H1 (cell line): ENCODE measurements at regions not wholly inside any gene's neighbourhood (a gene's known extent, or its start where the extent isn't known, plus 50 kb on each side); places are given as distances from the start of the nearest gene placed in this dataset.

Experiments
- CTCF ChIA-PET: fragments of 300-600 bp; sonication (Branson Sonifier 250); formaldehyde crosslinking; loops from one replicate; lab custom pipeline; 2021; ENCODE audit not compliant: partially characterized antibody; lab: Charles Lee
- POLR2A ChIA-PET: fragments of 300-600 bp; sonication (Branson Sonifier 250); formaldehyde crosslinking; loops from one replicate; lab custom pipeline; 2021; ENCODE audit warnings: inconsistent platforms; ENCODE audit not compliant: partially characterized antibody; lab: Charles Lee
- DNase-seq, 2 experiments: peaks; one replicate each; pipeline versions ENCODE4 v3.0.0 to v3.0.0-alpha.2; 2010 to 2022; ENCODE audit warnings: low spot score in 2 of 2, low read depth in 1 of 2, mixed read lengths in 1 of 2
- FAIRE-seq: peaks from 2 replicates; lab custom pipeline; 2011; peaks lifted over from hg19 to GRCh38; lab: Jason Lieb, UNC
- H2AFZ ChIP-seq: 2 replicates; pipeline ENCODE4 v1.8.1; 2012; ENCODE audit warnings: low read length, inconsistent platforms
- H2AK5ac ChIP-seq: 2 replicates; pipeline ENCODE4 v1.6.1; 2013; ENCODE audit warnings: low read depth, low read length
- H2BK120ac ChIP-seq: replicated peaks from 2 replicates; pipeline ENCODE3; 2013; ENCODE audit warnings: low read depth, low read length, inconsistent platforms
- H2BK12ac ChIP-seq: 2 replicates; pipeline ENCODE4 v1.6.1; 2013; ENCODE audit warnings: low read depth, low read length
- H2BK15ac ChIP-seq: 2 replicates; pipeline ENCODE4 v1.6.1; 2013; ENCODE audit warnings: low read length
- H2BK20ac ChIP-seq: 2 replicates; pipeline ENCODE4 v1.6.1; 2013; ENCODE audit warnings: low read length
- H2BK5ac ChIP-seq: 2 replicates; pipeline ENCODE4 v1.6.1; 2013; ENCODE audit warnings: low read depth, low read length
- H3K14ac ChIP-seq: 2 replicates; pipeline ENCODE4 v1.6.1; 2013; ENCODE audit warnings: inconsistent platforms; ENCODE audit not compliant: insufficient read length
- H3K18ac ChIP-seq: 2 replicates; pipeline ENCODE4 v1.6.1; 2013; ENCODE audit warnings: low read length; ENCODE audit errors: extremely low read depth
- H3K23ac ChIP-seq: 2 replicates; pipeline ENCODE4 v1.6.1; 2013; ENCODE audit warnings: inconsistent platforms; ENCODE audit not compliant: insufficient read length
- H3K23me2 ChIP-seq: 2 replicates; pipeline ENCODE4 v1.6.1; 2013; ENCODE audit warnings: low read depth, low read length
- H3K27ac ChIP-seq: 2 replicates; pipeline ENCODE4 v1.6.1; 2011; ENCODE audit warnings: low read depth, low read length, inconsistent platforms
- H3K27me3 ChIP-seq, 4 experiments: replicated peaks in 1 of 4; 1 replicate in 1 of 4; 2 replicates in 3 of 4; pipeline versions ENCODE4 v1.6.1 to v1.8.1; 2011 to 2013; ENCODE audit warnings: low read length in 3 of 4, mild to moderate bottlenecking in 3 of 4, inconsistent platforms in 2 of 4, mixed read lengths in 2 of 4, moderate library complexity in 1 of 4; ENCODE audit not compliant: control insufficient read depth in 3 of 4, insufficient read depth in 3 of 4; ENCODE audit errors: extremely low read depth in 1 of 4
- H3K36me3 ChIP-seq, 4 experiments: 2 replicates each; pipeline versions ENCODE4 v1.6.1 to v1.8.1; 2011 to 2013; ENCODE audit warnings: mild to moderate bottlenecking in 4 of 4, low read length in 3 of 4, moderate library complexity in 2 of 4, control low read depth in 1 of 4, inconsistent platforms in 1 of 4; ENCODE audit not compliant: insufficient read depth in 4 of 4, control insufficient read depth in 2 of 4
- H3K4ac ChIP-seq: replicated peaks from 2 replicates; pipeline ENCODE3; 2013; ENCODE audit warnings: low read length, low read depth, mixed read lengths, inconsistent platforms; ENCODE audit not compliant: insufficient read length
- H3K4me1 ChIP-seq, 4 experiments: replicated peaks in 1 of 4; 1 replicate in 1 of 4; 2 replicates in 3 of 4; pipeline versions ENCODE4 v1.6.1 to v1.8.1; 2011 to 2013; ENCODE audit warnings: low read length in 3 of 4, inconsistent platforms in 2 of 4, mixed read lengths in 1 of 4; ENCODE audit not compliant: insufficient read depth in 4 of 4, control insufficient read depth in 3 of 4
- H3K4me2 ChIP-seq, 2 experiments: 2 replicates each; pipeline versions ENCODE4 v1.6.1 to v1.8.1; 2011 to 2013; ENCODE audit warnings: low read depth in 2 of 2, low read length in 2 of 2, control low read depth in 1 of 2, inconsistent platforms in 1 of 2, mild to moderate bottlenecking in 1 of 2; ENCODE audit not compliant: insufficient read depth in 1 of 2
- H3K4me3 ChIP-seq, 4 experiments: fragments of 200-600, 300-600 bp in 1 of 4; sonication (generic), shearing (Covaris generic), sonication (Bioruptor Twin) in 1 of 4; 2 replicates each; pipeline versions ENCODE4 v1.5.1 to v1.8.1; 2011 to 2016; ENCODE audit warnings: low read length in 4 of 4, low read depth in 3 of 4, control low read depth in 2 of 4, inconsistent platforms in 2 of 4, mild to moderate bottlenecking in 2 of 4, mixed read lengths in 1 of 4, moderate library complexity in 1 of 4; ENCODE audit not compliant: insufficient read depth in 2 of 4; ENCODE audit errors: extremely low read depth in 1 of 4
- H3K56ac ChIP-seq: replicated peaks from 2 replicates; pipeline ENCODE3; 2013; ENCODE audit warnings: low read depth, mild to moderate bottlenecking, mixed read lengths, low read length, inconsistent platforms; ENCODE audit not compliant: insufficient read length
- H3K79me1 ChIP-seq: 2 replicates; pipeline ENCODE4 v1.6.1; 2013; ENCODE audit warnings: low read depth, low read length, control low read depth
- H3K79me2 ChIP-seq, 2 experiments: 2 replicates each; pipeline versions ENCODE4 v1.6.1 to v1.8.1; 2012 to 2013; ENCODE audit warnings: low read length in 2 of 2, mild to moderate bottlenecking in 2 of 2, inconsistent platforms in 1 of 2; ENCODE audit not compliant: insufficient read depth in 2 of 2, control insufficient read depth in 1 of 2
- H3K9ac ChIP-seq, 4 experiments: replicated peaks in 1 of 4; 1 replicate in 1 of 4; 2 replicates in 3 of 4; pipeline versions ENCODE4 v1.6.1 to v1.8.1; 2011 to 2013; ENCODE audit warnings: low read depth in 3 of 4, low read length in 3 of 4, control low read depth in 2 of 4, mild to moderate bottlenecking in 2 of 4, moderate library complexity in 2 of 4, inconsistent platforms in 1 of 4; ENCODE audit errors: extremely low read depth in 1 of 4
- H3K9me3 ChIP-seq, 2 experiments: 2 replicates each; pipeline versions ENCODE4 v1.6.1 to v1.8.1; 2012 to 2013; ENCODE audit warnings: mild to moderate bottlenecking in 2 of 2, moderate library complexity in 2 of 2, control low read depth in 1 of 2, inconsistent platforms in 1 of 2, low read depth in 1 of 2, low read length in 1 of 2, mixed read lengths in 1 of 2; ENCODE audit not compliant: insufficient read depth in 2 of 2
- H4K20me1 ChIP-seq, 2 experiments: replicated peaks in 1 of 2; 2 replicates each; pipeline versions ENCODE3 to v1.8.1; 2011 to 2013; ENCODE audit warnings: inconsistent platforms in 2 of 2, low read length in 2 of 2, mild to moderate bottlenecking in 1 of 2; ENCODE audit not compliant: insufficient read depth in 2 of 2, control insufficient read depth in 1 of 2
- H4K5ac ChIP-seq: 2 replicates; pipeline ENCODE4 v1.6.1; 2013; ENCODE audit warnings: low read length, low read depth, mixed read lengths, inconsistent platforms; ENCODE audit not compliant: insufficient read length
- H4K8ac ChIP-seq: 2 replicates; pipeline ENCODE4 v1.8.0; 2013; ENCODE audit warnings: mild to moderate bottlenecking, moderate library complexity, low read length, inconsistent platforms; ENCODE audit not compliant: insufficient read depth; ENCODE audit errors: extremely low read depth
- H4K91ac ChIP-seq: replicated peaks from 2 replicates; pipeline ENCODE3; 2013; ENCODE audit warnings: low read length, mixed read lengths, inconsistent platforms; ENCODE audit not compliant: insufficient read length
- CTBP2 ChIP-seq: IDR thresholded peaks from 2 replicates; pipeline ENCODE4 v1.7.0; 2011; ENCODE audit warnings: borderline replicate concordance, mild to moderate bottlenecking, moderate library complexity, mixed read lengths, low read length; ENCODE audit not compliant: insufficient read depth, insufficient read length
- EZH2 ChIP-seq: fragments of 200-600 bp; sonication (generic); IDR thresholded peaks from 2 replicates; pipeline ENCODE4 v1.7.1; 2012; ENCODE audit warnings: low read depth, mild to moderate bottlenecking, moderate library complexity, low read length, inconsistent platforms; ENCODE audit not compliant: severe bottlenecking
- KDM1A ChIP-seq: fragments of 200-600, 300-600 bp; sonication (generic); IDR thresholded peaks from 2 replicates; pipeline ENCODE4 v1.7.1; 2016; ENCODE audit warnings: mild to moderate bottlenecking, low read length, borderline replicate concordance
- RFX5 ChIP-seq: IDR thresholded peaks from 2 replicates; pipeline ENCODE4 v1.6.1; 2011; ENCODE audit warnings: low read depth, low read length, improper control_type of control experiment, borderline replicate concordance
- RXRA ChIP-seq: IDR thresholded peaks from 2 replicates; pipeline ENCODE4 v1.6.1; 2011; ENCODE audit warnings: low read depth, mild to moderate bottlenecking, low read length, moderate library complexity; ENCODE audit not compliant: insufficient read depth
- SAP30 ChIP-seq: fragments of 300-600 bp; sonication (generic); IDR thresholded peaks from 2 replicates; pipeline ENCODE4 v1.7.1; 2012; ENCODE audit warnings: low read length, moderate library complexity, mild to moderate bottlenecking, inconsistent platforms; ENCODE audit not compliant: insufficient read depth, insufficient replicate concordance
- SRF ChIP-seq: IDR thresholded peaks from 2 replicates; pipeline ENCODE4 v1.6.1; 2011; ENCODE audit warnings: mild to moderate bottlenecking, low read depth, low read length, moderate library complexity
- WGBS, 2 experiments: shearing (Covaris generic) in 1 of 2; methylation state at CpG; one replicate each; pipeline versions ENCODE4 v1.1.6 to v1.1.7; 2013 to 2015; ENCODE audit warnings: low lambda C conversion rate in 2 of 2, mixed read lengths in 2 of 2, inconsistent platforms in 1 of 2, low coverage in 1 of 2, missing lambda C conversion rate in 1 of 2; ENCODE audit not compliant: insufficient replicate concordance in 2 of 2, insufficient coverage in 1 of 2, insufficient read length in 1 of 2; ENCODE audit errors: extremely low coverage in 1 of 2, missing lambda C conversion rate in 1 of 2; 5-methylcytosine and 5-hydroxymethylcytosine counted together
- TF ChIP-seq, protein P1 (sequence below): IDR thresholded peaks from 2 replicates; pipeline ENCODE4 v1.6.1; 2011; ENCODE audit warnings: low read depth, mild to moderate bottlenecking, low read length; ENCODE audit not compliant: insufficient read depth
- TF ChIP-seq, protein P2 (sequence below), 3 experiments: IDR thresholded peaks; 1 replicate in 2 of 3; 2 replicates in 1 of 3; pipeline versions ENCODE4 v1.5.1 to v1.6.1; 2011; ENCODE audit warnings: low read length in 3 of 3, mild to moderate bottlenecking in 3 of 3, inconsistent platforms in 2 of 3, low read depth in 1 of 3, moderate library complexity in 1 of 3; ENCODE audit not compliant: insufficient read depth in 1 of 3; ENCODE audit errors: control extremely low read depth in 1 of 3

DNA sequence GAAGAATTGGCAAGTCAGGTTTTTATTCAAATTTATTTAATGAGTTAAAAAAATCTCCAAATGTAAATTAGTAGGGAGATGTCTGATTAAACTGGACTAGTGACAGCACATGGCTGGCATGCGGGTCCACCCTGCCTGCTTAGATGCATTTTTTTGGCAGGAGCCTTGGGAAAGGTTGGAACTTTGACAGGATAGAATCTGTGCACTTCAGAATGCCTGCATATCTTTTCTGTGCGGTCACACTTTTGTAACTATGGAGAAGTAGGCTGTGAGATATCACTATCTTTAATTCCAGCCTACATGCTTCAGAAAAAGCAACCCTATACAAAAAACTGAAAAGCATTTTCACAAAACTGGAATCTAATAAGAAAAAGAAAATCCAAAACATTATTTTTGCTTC, 317.8 kb downstream of the MBD2 start:
- Histone ChIP-seq H2BK20ac (no peak overlapping the region), H3K9ac (no peak overlapping the region), H3K4me3 (no peak overlapping the region), H3K18ac (no peak overlapping the region), H2BK120ac (no peak overlapping the region), H2AFZ (no peak overlapping the region), H3K4ac (no peak overlapping the region), H3K23me2 (no peaks in the 10 kb centered on the region), H3K27me3 (peaks cover 0 to 1% (median 0%) of the 10 kb centered on the region in 4 experiments; a peak in 1 of 7 replicates), H3K23ac (no peak overlapping the region), H3K9me3 (no peaks in the 10 kb centered on the region), H4K8ac (no peak overlapping the region), H3K79me2 (no peaks in the 10 kb centered on the region), H4K91ac (no peak overlapping the region), H3K14ac (no peak overlapping the region), H3K4me1 (no peaks in the 10 kb centered on the region; a peak in 1 of 7 replicates), H3K79me1 (no peaks in the 10 kb centered on the region), H2AK5ac (no peak overlapping the region), H3K36me3 (no peaks in the 10 kb centered on the region), H3K4me2 (no peak overlapping the region), H2BK15ac (no peak overlapping the region), H2BK12ac (no peak overlapping the region), H3K56ac (no peak overlapping the region), H2BK5ac (no peak overlapping the region), H4K5ac (no peak overlapping the region), H3K27ac (no peak overlapping the region), H4K20me1 (no peaks in the 10 kb centered on the region)
- ChIA-PET POLR2A (no interaction called here), CTCF (interaction anchor here (1.4 to 3.5 kb wide), 3 partner anchors 12 to 213 kb away, joined by 3 to 18 read pairs (median 5); no protein-coding TSS in a partner anchor)
- DNase-seq: no peak
- 98% methylated on average over 2 of the region's 2 CpGs; no CpG with 5 or more reads in 1 of the 2 experiments for WGBS, 2 experiments
- FAIRE-seq: no peak
- TF ChIP-seq EZH2 (no peak), RXRA (no peak), CTBP2 (no peak), KDM1A (no peak), SRF (no peak), SAP30 (no peak), RFX5 (no peak)
- TF ChIP-seq, protein P1, sequence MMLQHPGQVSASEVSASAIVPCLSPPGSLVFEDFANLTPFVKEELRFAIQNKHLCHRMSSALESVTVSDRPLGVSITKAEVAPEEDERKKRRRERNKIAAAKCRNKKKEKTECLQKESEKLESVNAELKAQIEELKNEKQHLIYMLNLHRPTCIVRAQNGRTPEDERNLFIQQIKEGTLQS: no peak
- TF ChIP-seq, protein P2, sequence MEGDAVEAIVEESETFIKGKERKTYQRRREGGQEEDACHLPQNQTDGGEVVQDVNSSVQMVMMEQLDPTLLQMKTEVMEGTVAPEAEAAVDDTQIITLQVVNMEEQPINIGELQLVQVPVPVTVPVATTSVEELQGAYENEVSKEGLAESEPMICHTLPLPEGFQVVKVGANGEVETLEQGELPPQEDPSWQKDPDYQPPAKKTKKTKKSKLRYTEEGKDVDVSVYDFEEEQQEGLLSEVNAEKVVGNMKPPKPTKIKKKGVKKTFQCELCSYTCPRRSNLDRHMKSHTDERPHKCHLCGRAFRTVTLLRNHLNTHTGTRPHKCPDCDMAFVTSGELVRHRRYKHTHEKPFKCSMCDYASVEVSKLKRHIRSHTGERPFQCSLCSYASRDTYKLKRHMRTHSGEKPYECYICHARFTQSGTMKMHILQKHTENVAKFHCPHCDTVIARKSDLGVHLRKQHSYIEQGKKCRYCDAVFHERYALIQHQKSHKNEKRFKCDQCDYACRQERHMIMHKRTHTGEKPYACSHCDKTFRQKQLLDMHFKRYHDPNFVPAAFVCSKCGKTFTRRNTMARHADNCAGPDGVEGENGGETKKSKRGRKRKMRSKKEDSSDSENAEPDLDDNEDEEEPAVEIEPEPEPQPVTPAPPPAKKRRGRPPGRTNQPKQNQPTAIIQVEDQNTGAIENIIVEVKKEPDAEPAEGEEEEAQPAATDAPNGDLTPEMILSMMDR (IDR thresholded peaks at IDR 0.05; ENCODE audit: control extremely low read depth in 1 of 3, insufficient read depth in 1 of 3, low read depth in 1 of 3, low read length in 3 of 3): no peak
